ENCODE measurements at regions not wholly inside any gene's neighbourhood (a gene's known extent, or its start where the extent isn't known, plus 50 kb on each side); places are given as distances from the start of the nearest gene placed in this dataset.

DNA sequence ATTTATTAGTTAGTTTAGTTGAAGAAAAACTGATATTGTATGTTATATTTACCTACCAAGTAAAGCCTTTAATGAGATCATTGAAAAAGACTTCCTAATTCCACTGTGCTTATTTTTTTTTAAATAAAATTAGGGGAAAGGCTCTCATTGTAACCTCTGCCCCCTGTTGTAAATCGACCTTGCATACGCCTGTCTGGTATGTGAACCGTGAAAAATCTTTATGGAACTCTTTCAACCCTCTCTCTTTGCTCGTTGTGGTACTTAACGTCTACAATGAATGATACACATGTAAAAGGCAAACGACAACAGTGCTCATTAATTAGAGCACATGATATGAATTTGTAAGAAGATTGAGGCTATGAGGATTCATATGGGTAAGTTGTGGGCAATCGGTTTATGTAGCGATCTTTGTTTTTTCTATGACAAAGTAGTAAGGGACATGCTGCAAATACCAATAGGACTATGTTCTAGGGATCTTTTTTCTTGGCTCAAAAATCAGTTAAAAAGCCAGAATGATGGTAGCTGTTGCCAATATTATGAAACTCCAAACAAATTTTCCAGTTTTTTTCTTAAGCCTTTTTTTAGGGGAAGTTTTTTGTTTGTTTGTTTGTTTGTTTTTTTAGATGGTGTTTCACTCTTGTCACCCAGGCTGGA is 119.0 kb upstream of the MCHR2 start:
- WGBS, 2 experiments: 84 to 85% methylated on average over 8 of the region's 8 CpGs
- Histone ChIP-seq H3K4me1 (ENCODE audit: control insufficient read depth, insufficient read depth, low read length) (no peaks in the 10 kb centered on the region), H3K4me3 (ENCODE audit: insufficient read depth, low read depth, low read length) (no peak overlapping the region), H3K27ac (ENCODE audit: insufficient read depth, low read depth, low read length, poor library complexity, severe bottlenecking) (no peak overlapping the region), H3K9me3 (ENCODE audit: control insufficient read depth, low read length) (no peaks in the 10 kb centered on the region), H3K36me3 (ENCODE audit: control insufficient read depth, insufficient read depth, low read length) (no peaks in the 10 kb centered on the region), H3K27me3 (ENCODE audit: control insufficient read depth, insufficient read depth, low read length, poor library complexity, severe bottlenecking) (no peaks in the 10 kb centered on the region)

DNA sequence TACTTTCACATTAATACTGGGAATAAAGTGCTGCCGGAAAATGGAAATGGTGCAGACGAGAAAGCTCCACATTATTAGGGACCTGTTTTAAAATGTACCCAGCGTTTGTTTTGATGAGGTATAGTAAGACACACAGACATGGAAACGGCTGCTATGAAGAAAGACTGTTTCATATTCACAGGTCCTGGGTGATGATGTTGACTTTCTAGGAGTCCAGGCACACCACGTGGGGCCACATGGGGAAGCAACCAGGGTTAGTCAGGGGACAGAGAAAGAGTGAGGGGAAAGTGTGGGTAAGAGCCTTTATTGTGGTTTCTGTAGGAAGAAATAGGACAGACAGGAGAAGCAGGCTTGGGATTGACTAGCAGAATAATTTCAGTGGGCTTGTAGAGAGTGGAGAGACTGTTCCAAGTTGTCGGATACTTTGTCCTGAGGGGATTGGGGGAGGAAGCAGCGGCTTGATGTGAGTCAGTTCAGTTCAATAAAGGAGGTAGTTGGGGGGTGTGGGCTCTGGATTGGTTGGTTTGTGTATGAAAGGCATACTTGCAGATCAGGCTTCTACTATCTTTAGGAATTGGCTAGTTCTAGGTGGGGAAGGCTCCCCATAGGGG is 112.0 kb upstream of the MCHR2 start:
- H3K4me3 ChIP-seq (ENCODE audit: insufficient read depth, low read depth, low read length): no peak overlapping the region
- H3K4me1 ChIP-seq (ENCODE audit: control insufficient read depth, insufficient read depth, low read length): no peaks in the 10 kb centered on the region
- 78 to 81% methylated on average over 7 of the region's 7 CpGs for WGBS, 2 experiments
- no peak overlapping the region for H3K27ac ChIP-seq (ENCODE audit: insufficient read depth, low read depth, low read length, poor library complexity, severe bottlenecking)
- no peaks in the 10 kb centered on the region for H3K27me3 ChIP-seq (ENCODE audit: control insufficient read depth, insufficient read depth, low read length, poor library complexity, severe bottlenecking)
- no peaks in the 10 kb centered on the region for H3K36me3 ChIP-seq (ENCODE audit: control insufficient read depth, insufficient read depth, low read length)
- H3K9me3 ChIP-seq (ENCODE audit: control insufficient read depth, low read length): no peaks in the 10 kb centered on the region

DNA sequence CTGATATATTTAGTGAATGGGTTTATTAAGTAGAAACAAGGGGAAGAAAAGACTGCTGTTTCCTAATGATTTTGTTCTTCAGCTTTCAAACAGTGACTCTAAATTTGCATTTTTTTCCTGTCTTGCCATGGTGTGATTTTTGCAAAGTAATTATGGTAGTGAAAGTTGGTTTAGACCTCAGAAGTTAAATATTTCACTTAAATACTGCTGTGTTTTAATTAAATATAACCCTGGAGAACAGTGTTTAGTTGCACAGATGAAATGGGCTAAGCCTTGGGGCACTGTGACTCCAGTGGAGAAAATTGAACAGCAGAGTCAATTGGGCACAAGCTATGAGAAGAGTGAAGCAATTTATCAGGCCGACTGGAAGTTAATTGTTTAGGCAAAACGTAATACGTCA is 111.1 kb upstream of the MCHR2 start:
- Histone ChIP-seq H3K4me1 (ENCODE audit: control insufficient read depth, insufficient read depth, low read length) (no peaks in the 10 kb centered on the region), H3K36me3 (ENCODE audit: control insufficient read depth, insufficient read depth, low read length) (no peaks in the 10 kb centered on the region), H3K9me3 (ENCODE audit: control insufficient read depth, low read length) (no peaks in the 10 kb centered on the region), H3K27me3 (ENCODE audit: control insufficient read depth, insufficient read depth, low read length, poor library complexity, severe bottlenecking) (no peaks in the 10 kb centered on the region), H3K27ac (ENCODE audit: insufficient read depth, low read depth, low read length, poor library complexity, severe bottlenecking) (no peak overlapping the region), H3K4me3 (ENCODE audit: insufficient read depth, low read depth, low read length) (no peak overlapping the region)
- WGBS, 2 experiments: 88 to 98% methylated on average over 3 of the region's 3 CpGs

DNA sequence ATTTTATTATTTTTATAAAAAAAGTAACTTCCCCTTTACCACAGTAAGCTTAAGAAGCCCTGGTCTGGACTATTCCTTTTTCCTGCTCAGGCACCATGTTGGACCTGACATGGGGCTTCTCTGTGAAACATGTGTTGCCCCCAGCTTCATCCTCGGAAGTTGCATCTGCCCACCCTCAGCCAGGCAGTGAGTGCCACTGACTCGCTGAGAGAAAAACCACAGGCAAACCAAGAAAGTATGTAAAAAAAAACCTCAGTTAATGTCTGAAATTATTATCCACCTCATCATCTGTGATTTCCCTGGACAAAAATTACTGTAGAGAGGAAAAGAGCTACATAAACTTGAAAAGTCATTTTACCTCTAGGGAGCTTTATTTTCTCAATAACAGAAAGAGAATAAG is 109.9 kb upstream of the MCHR2 start:
- no peaks in the 10 kb centered on the region for H3K4me1 ChIP-seq (ENCODE audit: control insufficient read depth, insufficient read depth, low read length)
- 86 to 99% methylated on average over 2 of the region's 2 CpGs for WGBS, 2 experiments
- H3K4me3 ChIP-seq (ENCODE audit: insufficient read depth, low read depth, low read length): no peak overlapping the region
- no peak overlapping the region for H3K27ac ChIP-seq (ENCODE audit: insufficient read depth, low read depth, low read length, poor library complexity, severe bottlenecking)
- no peaks in the 10 kb centered on the region for H3K27me3 ChIP-seq (ENCODE audit: control insufficient read depth, insufficient read depth, low read length, poor library complexity, severe bottlenecking)
- H3K36me3 ChIP-seq (ENCODE audit: control insufficient read depth, insufficient read depth, low read length): no peaks in the 10 kb centered on the region
- H3K9me3 ChIP-seq (ENCODE audit: control insufficient read depth, low read length): no peaks in the 10 kb centered on the region

DNA sequence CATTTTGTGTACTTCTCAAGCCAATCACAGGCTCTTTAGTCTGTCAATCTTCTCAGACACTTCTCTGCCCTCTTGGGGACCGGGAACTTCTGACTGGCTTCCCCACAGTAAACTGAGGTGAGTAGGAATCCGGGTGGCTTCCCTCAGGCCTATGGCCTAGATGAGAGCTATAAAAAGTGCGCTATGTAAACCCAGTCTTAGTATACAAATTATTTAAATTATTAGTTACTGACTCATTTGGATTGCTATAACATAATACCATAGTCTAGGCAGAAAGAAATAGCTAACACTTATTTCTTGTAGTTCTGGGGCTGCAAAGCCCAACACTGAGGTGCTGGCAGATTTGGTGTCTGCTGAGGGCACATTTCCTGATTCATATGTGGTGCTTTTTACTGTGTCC is 109.2 kb upstream of the MCHR2 start:
- no peak overlapping the region for H3K27ac ChIP-seq (ENCODE audit: insufficient read depth, low read depth, low read length, poor library complexity, severe bottlenecking)
- H3K36me3 ChIP-seq (ENCODE audit: control insufficient read depth, insufficient read depth, low read length): no peaks in the 10 kb centered on the region
- WGBS, 2 experiments: 91 to 100% methylated on average over 1 to 2 of the region's 3 CpGs
- no peak overlapping the region for H3K4me3 ChIP-seq (ENCODE audit: insufficient read depth, low read depth, low read length)
- no peaks in the 10 kb centered on the region for H3K9me3 ChIP-seq (ENCODE audit: control insufficient read depth, low read length)
- no peaks in the 10 kb centered on the region for H3K27me3 ChIP-seq (ENCODE audit: control insufficient read depth, insufficient read depth, low read length, poor library complexity, severe bottlenecking)
- no peaks in the 10 kb centered on the region for H3K4me1 ChIP-seq (ENCODE audit: control insufficient read depth, insufficient read depth, low read length)

DNA sequence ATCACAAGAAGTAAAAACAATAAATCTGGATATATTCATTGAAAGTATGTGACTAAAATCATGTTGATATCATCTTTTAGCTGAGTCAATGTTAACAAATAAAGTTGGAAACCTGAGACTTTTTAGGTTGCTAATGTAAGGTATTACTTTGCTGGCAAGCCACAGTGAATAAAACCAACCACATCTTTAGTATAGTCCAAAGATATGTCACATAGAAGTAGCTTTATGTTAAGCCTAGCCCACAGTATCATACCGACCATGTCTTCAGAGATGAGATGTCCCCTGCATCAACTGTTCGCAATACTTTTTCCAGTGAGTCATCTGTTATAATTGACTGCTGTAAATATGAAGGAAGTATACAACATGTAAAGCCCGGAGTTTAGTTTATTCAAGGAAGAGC is 107.6 kb upstream of the MCHR2 start:
- H3K27ac ChIP-seq (ENCODE audit: insufficient read depth, low read depth, low read length, poor library complexity, severe bottlenecking): no peak overlapping the region
- no peaks in the 10 kb centered on the region for H3K9me3 ChIP-seq (ENCODE audit: control insufficient read depth, low read length)
- no peak overlapping the region for H3K4me3 ChIP-seq (ENCODE audit: insufficient read depth, low read depth, low read length)
- no peaks in the 10 kb centered on the region for H3K4me1 ChIP-seq (ENCODE audit: control insufficient read depth, insufficient read depth, low read length)
- 92 to 96% methylated on average over 3 of the region's 3 CpGs for WGBS, 2 experiments
- H3K27me3 ChIP-seq (ENCODE audit: control insufficient read depth, insufficient read depth, low read length, poor library complexity, severe bottlenecking): no peaks in the 10 kb centered on the region
- no peaks in the 10 kb centered on the region for H3K36me3 ChIP-seq (ENCODE audit: control insufficient read depth, insufficient read depth, low read length)

DNA sequence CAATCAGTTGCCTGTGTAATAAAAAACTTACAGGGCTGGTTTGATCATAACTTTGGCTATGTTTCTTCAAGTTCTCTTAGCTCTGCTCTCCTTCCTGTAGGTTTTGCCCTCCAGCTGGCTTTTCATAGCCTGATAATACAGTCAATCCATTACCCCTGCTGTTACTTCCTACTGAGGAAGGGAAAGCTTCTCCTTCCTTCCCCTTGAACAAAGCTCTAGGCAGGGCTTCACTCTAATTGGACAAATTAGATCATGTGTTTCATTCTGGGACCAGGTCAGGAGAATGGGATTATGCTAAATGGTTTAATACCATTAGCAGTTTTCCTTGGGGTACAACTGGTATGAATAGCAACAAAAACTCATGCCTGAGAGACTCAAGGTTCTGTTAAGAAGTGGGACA is 106.8 kb upstream of the MCHR2 start:
- Histone ChIP-seq H3K27ac (ENCODE audit: insufficient read depth, low read depth, low read length, poor library complexity, severe bottlenecking) (no peak overlapping the region), H3K36me3 (ENCODE audit: control insufficient read depth, insufficient read depth, low read length) (no peaks in the 10 kb centered on the region), H3K4me1 (ENCODE audit: control insufficient read depth, insufficient read depth, low read length) (no peaks in the 10 kb centered on the region), H3K4me3 (ENCODE audit: insufficient read depth, low read depth, low read length) (no peak overlapping the region), H3K9me3 (ENCODE audit: control insufficient read depth, low read length) (no peaks in the 10 kb centered on the region), H3K27me3 (ENCODE audit: control insufficient read depth, insufficient read depth, low read length, poor library complexity, severe bottlenecking) (no peaks in the 10 kb centered on the region)

DNA sequence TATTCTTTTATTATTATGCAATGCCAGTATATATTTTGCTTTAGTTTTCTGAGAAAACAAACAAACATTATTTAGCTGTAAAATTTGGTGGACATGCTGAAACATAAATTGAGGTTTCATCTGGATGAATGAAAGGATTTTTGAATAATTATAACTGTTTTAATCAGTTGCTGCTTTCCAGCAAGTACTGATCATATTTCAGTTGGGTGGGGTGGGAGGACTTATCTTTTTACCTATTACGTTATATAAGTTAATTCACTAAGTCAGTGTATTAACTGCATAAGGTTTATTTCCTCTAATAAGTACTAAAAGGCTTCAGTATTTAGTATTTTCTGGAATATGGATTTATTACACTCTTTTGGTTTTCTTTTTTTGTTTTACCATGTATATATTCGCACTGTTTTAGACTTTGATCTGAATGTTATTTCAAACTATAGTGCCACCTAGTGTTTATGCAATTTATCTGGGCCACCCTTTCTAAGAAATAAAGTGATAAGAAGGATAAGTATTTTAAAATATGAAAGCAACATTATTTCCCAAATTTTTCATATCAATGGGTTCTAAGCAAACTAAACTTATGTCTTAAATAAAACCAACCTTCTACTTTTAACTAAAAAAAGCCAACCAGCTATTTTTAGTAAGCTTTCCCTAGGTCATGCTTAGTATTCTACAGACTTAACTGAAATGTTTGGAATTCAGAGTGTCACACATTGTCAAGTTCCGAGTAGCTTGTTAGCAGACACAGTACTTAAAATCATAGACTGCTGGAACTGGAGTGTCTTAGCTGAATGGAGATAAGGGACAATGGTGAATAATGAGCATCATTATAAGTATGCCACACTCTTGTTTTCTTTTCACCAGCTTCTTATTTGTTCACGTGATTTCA is 105.4 kb upstream of the MCHR2 start:
- no peak overlapping the region for H3K27ac ChIP-seq (ENCODE audit: insufficient read depth, low read depth, low read length, poor library complexity, severe bottlenecking)
- H3K9me3 ChIP-seq (ENCODE audit: control insufficient read depth, low read length): no peaks in the 10 kb centered on the region
- no peak overlapping the region for H3K4me3 ChIP-seq (ENCODE audit: insufficient read depth, low read depth, low read length)
- 71 to 81% methylated on average over 1 of the region's 4 CpGs for WGBS, 2 experiments
- no peaks in the 10 kb centered on the region for H3K36me3 ChIP-seq (ENCODE audit: control insufficient read depth, insufficient read depth, low read length)
- H3K27me3 ChIP-seq (ENCODE audit: control insufficient read depth, insufficient read depth, low read length, poor library complexity, severe bottlenecking): no peaks in the 10 kb centered on the region
- H3K4me1 ChIP-seq (ENCODE audit: control insufficient read depth, insufficient read depth, low read length): no peaks in the 10 kb centered on the region

DNA sequence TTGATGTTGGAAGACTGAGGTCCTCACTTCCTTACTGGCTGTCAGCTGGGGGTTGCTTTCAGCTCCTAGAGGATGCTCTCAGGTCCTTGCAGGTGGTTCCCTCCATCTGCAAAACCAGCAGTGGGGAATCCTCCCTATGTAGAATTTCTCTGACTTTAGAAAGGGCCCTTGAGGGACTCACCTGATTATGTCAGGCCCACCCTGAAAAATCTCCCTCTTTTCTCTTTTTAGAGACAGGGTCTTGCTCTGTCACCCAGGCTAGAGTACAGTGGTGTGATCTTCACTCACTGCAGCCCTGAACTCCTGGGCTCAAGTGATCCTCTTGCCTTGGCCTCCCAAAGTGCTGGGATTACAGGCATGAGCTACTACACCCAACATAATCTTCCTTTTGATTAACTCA is 102.9 kb upstream of the MCHR2 start:
- H3K9me3 ChIP-seq (ENCODE audit: control insufficient read depth, low read length): no peaks in the 10 kb centered on the region
- no peak overlapping the region for H3K27ac ChIP-seq (ENCODE audit: insufficient read depth, low read depth, low read length, poor library complexity, severe bottlenecking)
- no peaks in the 10 kb centered on the region for H3K36me3 ChIP-seq (ENCODE audit: control insufficient read depth, insufficient read depth, low read length)
- no peaks in the 10 kb centered on the region for H3K27me3 ChIP-seq (ENCODE audit: control insufficient read depth, insufficient read depth, low read length, poor library complexity, severe bottlenecking)
- H3K4me3 ChIP-seq (ENCODE audit: insufficient read depth, low read depth, low read length): no peak overlapping the region
- no peaks in the 10 kb centered on the region for H3K4me1 ChIP-seq (ENCODE audit: control insufficient read depth, insufficient read depth, low read length)

DNA sequence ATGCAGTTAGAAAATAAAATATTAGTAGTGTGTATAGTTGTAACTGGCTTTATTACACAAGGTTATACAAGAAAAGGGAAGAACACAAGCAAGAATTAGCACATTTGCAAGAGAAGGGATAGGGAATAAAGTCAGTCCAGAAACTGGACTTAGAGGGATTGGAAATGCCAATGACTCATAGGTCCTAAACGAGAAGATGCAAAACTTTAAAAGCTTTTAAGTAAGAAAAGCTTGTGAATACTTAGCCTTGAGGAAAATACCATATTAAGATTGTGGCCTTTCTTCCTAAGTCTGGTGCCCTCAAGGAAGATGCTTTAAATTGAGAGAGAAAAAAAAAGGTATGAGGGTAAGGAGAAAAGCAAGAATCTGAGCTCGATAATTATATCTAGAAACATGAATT is 102.3 kb upstream of the MCHR2 start:
- Histone ChIP-seq H3K4me1 (ENCODE audit: control insufficient read depth, insufficient read depth, low read length) (no peaks in the 10 kb centered on the region), H3K36me3 (ENCODE audit: control insufficient read depth, insufficient read depth, low read length) (no peaks in the 10 kb centered on the region), H3K9me3 (ENCODE audit: control insufficient read depth, low read length) (no peaks in the 10 kb centered on the region), H3K27ac (ENCODE audit: insufficient read depth, low read depth, low read length, poor library complexity, severe bottlenecking) (no peak overlapping the region), H3K27me3 (ENCODE audit: control insufficient read depth, insufficient read depth, low read length, poor library complexity, severe bottlenecking) (no peaks in the 10 kb centered on the region), H3K4me3 (ENCODE audit: insufficient read depth, low read depth, low read length) (no peak overlapping the region)
- 85 to 90% methylated on average over 2 of the region's 2 CpGs for WGBS, 2 experiments
